Muscle layer of colon (tissue), 2 donors: ENCODE measurements at regions not wholly inside any gene's neighbourhood (a gene's known extent, or its start where the extent isn't known, plus 50 kb on each side); places are given as distances from the start of the nearest gene placed in this dataset.

Source experiments
- H3K27ac ChIP-seq: one replicate; pipeline ENCODE4 v1.7.0; 2013; ENCODE audit warnings: low read depth, mild to moderate bottlenecking, low read length, moderate library complexity
- H3K27me3 ChIP-seq, 2 donors: one replicate each; pipeline ENCODE4 v1.7.0; 2013; ENCODE audit warnings: low read length in 2 of 2, mild to moderate bottlenecking in 2 of 2; ENCODE audit not compliant: insufficient read depth in 2 of 2, control insufficient read depth in 1 of 2
- H3K36me3 ChIP-seq: one replicate; pipeline ENCODE4 v1.7.0; 2013; ENCODE audit warnings: mild to moderate bottlenecking, low read length; ENCODE audit not compliant: insufficient read depth
- H3K4me1 ChIP-seq: one replicate; pipeline ENCODE4 v1.7.0; 2013; ENCODE audit warnings: mild to moderate bottlenecking, low read length; ENCODE audit not compliant: insufficient read depth
- H3K4me3 ChIP-seq, 2 donors: one replicate each; pipeline ENCODE4 v1.7.0; 2013; ENCODE audit warnings: low read length in 2 of 2, low read depth in 1 of 2, mild to moderate bottlenecking in 1 of 2, moderate library complexity in 1 of 2
- H3K9ac ChIP-seq: one replicate; pipeline ENCODE4 v1.7.0; 2013; ENCODE audit warnings: low read length
- H3K9me3 ChIP-seq: one replicate; pipeline ENCODE4 v1.7.0; 2013; ENCODE audit warnings: mild to moderate bottlenecking, low read length
- donor health status: abdominal sarcoma.
- donor health status: Adenocarcinoma of cecum.

DNA sequence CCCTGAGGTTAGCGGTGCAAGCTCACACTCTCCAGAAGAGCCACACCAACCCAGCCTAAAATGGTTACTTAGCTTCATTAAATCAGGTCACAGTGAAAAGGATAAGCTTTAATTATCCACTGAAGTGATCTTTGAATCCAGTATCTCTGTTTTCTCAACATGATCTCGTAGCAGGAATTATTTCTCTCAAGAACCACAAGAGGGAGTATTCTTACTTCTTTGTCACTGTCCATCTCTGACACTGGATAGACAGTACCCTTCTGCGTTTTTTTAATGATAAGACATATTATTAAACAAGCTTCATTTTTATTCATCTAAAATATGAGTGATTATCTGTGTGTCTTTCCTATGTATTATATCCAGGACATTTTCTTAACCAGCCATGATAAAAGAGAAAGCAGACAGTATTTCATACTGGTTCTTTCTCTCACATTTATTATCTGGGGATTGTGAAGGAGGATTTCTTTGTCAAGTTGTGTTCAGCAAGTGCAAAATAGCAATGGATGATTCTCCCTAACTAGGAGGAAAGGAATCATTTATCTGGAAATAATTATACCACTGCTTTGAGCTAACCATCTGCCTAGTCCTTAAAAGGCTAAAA is 105.4 kb upstream of the CCDC54 start:
- no peaks in the 10 kb centered on the region for H3K4me1 ChIP-seq
- no peaks in the 10 kb centered on the region for H3K36me3 ChIP-seq
- H3K9ac ChIP-seq = no peak overlapping the region
- no peaks in the 10 kb centered on the region for H3K27me3 ChIP-seq
- H3K27ac ChIP-seq = no peak overlapping the region
- H3K9me3 ChIP-seq = no peaks in the 10 kb centered on the region
- H3K4me3 ChIP-seq = no peak overlapping the region

DNA sequence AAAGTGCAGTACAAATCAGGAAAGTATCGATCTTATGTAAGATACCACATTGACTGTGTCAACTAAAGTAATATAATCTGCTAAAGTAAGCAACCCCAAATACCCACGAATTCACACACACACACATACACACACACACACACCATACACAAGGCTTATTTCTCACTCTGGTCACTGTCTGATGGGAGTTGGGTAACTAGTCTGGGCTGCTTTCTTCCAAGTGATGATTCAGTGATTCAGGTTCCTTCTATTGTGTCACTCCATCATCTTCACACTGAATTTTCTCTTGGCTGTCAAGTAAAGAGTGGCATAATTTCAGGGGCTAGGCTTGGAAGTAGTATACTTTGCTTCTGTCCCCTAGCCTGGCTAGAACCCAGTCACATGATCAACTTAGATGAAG is 104.8 kb upstream of the CCDC54 start:
- no peak overlapping the region for H3K27ac ChIP-seq
- no peaks in the 10 kb centered on the region for H3K4me1 ChIP-seq
- no peaks in the 10 kb centered on the region for H3K36me3 ChIP-seq
- no peak overlapping the region for H3K9ac ChIP-seq
- H3K4me3 ChIP-seq = no peak overlapping the region
- no peaks in the 10 kb centered on the region for H3K9me3 ChIP-seq
- no peaks in the 10 kb centered on the region for H3K27me3 ChIP-seq

DNA sequence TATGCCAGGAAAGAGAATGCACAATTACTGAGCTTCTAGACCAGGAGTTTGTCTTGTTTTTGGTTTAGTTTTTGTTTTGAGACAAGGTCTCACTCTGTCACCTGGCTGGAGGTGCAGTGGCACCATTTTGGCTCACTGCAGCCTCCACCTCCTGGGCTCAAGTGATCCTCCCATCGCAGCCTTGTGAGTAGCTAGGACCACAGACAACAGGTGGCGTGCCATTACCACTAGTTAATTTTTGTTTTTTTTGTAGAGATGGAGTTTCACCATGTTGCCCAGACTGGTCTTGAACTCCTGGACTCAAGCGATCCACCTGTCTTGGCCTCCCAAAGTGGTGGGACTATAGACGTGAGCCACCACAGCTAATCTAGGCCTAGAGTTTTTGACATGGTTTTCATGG is 104.4 kb upstream of the CCDC54 start:
- Histone ChIP-seq H3K36me3 (no peaks in the 10 kb centered on the region), H3K9ac (no peak overlapping the region), H3K4me1 (no peaks in the 10 kb centered on the region), H3K4me3 (no peak overlapping the region), H3K27me3 (no peaks in the 10 kb centered on the region), H3K9me3 (no peaks in the 10 kb centered on the region), H3K27ac (no peak overlapping the region)

DNA sequence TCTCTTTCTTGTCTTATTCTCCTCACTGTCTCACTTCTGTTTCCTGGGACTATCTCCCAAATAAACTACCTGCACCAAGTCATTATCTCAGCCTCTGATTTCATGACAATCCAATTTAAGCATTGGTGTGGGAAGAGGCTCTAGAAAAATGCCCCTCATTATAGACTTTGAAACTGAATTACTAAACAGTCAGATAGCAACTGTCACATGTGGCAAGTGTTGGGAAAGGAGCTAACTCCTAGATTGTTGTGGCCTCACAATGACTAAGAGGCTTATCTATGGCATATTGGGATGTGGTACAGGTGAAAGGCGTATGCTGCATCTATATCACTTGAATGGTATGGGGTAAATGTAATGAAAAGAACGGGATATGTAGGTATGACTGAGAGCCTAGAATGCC is 103.5 kb upstream of the CCDC54 start:
- Histone ChIP-seq H3K4me1 (no peaks in the 10 kb centered on the region), H3K9ac (no peak overlapping the region)

DNA sequence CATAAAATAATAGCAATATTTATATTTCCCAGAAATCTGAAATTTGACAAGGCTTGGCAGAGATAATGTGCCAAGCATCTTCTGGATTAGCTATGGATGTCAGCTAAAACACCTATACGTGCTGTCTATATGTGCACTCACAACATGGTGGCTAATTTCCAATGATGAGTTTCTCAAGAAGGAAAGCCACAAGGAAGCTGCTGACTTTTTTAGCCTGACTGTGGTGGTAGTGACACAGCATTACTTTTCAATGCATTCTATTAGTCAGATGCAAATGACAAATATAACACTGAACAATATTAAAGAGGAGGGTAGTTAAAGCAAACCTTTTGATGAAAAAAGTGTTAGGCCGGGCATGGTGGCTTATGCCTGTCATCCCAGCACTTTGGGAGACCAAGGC is 101.7 kb upstream of the CCDC54 start:
- no peaks in the 10 kb centered on the region for H3K9me3 ChIP-seq
- H3K4me1 ChIP-seq = no peaks in the 10 kb centered on the region
- H3K27me3 ChIP-seq = no peaks in the 10 kb centered on the region
- H3K36me3 ChIP-seq = no peaks in the 10 kb centered on the region
- no peak overlapping the region for H3K27ac ChIP-seq
- H3K4me3 ChIP-seq = no peak overlapping the region
- no peak overlapping the region for H3K9ac ChIP-seq

More for the DNA sequence above, 103.5 kb upstream of the CCDC54 start:
- Histone ChIP-seq H3K27me3 (no peaks in the 10 kb centered on the region), H3K27ac (no peak overlapping the region), H3K4me3 (no peak overlapping the region), H3K36me3 (no peaks in the 10 kb centered on the region), H3K9me3 (no peaks in the 10 kb centered on the region)

DNA sequence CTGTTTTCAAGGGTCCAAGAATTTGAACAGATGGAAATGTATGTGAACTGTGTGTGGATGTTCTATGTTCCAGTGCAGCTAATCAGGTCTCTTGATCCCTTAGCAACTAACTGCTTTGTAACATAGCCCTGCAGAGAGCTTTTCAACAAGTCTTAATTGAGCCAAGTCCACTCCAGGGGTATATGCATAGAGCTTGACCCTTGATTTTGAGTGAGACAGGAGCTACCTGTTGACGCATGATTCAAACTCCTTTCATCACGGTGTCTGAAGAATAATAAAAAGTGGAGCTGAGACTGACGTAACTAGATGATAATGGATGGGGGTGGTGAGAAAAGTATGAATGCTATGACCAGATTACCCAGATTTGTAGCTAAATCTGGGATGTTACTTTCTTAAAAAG is 93.3 kb upstream of the CCDC54 start:
- H3K9ac ChIP-seq = no peak overlapping the region
- no peaks in the 10 kb centered on the region for H3K27me3 ChIP-seq
- H3K4me3 ChIP-seq = no peak overlapping the region
- no peaks in the 10 kb centered on the region for H3K9me3 ChIP-seq
- H3K4me1 ChIP-seq = no peaks in the 10 kb centered on the region
- no peak overlapping the region for H3K27ac ChIP-seq
- no peaks in the 10 kb centered on the region for H3K36me3 ChIP-seq

DNA sequence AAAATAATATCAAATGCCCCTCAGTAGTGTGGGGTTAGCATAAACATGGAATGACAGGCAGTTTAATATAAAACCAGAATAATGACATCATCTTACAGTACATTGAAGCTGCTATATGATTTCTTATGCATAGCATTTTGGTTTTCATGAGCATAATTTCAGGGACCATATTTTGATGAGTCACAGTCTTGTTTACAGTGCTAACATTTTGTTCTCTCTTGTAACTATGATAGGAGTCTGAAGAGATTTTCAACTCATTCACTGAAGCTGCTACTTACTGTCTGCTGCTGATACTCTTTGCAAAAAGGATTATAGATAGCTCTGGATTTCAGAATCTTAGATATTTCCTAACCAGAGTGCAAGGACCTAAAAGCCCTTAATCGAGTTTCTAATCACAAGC is 92.6 kb upstream of the CCDC54 start:
- Histone ChIP-seq H3K27me3 (no peaks in the 10 kb centered on the region), H3K9ac (no peak overlapping the region), H3K27ac (no peak overlapping the region), H3K4me1 (no peaks in the 10 kb centered on the region), H3K9me3 (no peaks in the 10 kb centered on the region), H3K36me3 (no peaks in the 10 kb centered on the region), H3K4me3 (no peak overlapping the region)

DNA sequence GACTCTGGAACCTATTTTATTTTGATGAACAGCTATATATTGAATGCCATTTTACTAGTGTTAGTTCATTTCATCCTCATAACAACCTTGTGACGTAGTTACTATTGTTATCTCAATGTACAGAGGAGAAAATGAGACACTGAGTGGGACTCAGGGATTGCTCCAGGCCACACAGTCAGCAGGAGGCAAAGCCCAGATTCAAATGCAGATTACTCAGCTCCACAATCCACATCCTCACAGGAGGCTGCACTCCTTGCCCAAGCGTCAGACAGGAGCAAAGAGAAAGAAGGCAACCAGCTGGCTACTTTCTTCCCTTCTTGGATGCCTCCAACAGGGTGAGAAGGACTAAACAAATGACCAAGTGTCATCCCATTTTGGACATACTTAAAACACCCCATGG is 92.0 kb upstream of the CCDC54 start:
- H3K9me3 ChIP-seq = no peaks in the 10 kb centered on the region
- H3K27ac ChIP-seq = no peak overlapping the region
- no peaks in the 10 kb centered on the region for H3K4me1 ChIP-seq
- H3K36me3 ChIP-seq = no peaks in the 10 kb centered on the region
- H3K27me3 ChIP-seq = no peaks in the 10 kb centered on the region
- H3K9ac ChIP-seq = no peak overlapping the region
- no peak overlapping the region for H3K4me3 ChIP-seq

DNA sequence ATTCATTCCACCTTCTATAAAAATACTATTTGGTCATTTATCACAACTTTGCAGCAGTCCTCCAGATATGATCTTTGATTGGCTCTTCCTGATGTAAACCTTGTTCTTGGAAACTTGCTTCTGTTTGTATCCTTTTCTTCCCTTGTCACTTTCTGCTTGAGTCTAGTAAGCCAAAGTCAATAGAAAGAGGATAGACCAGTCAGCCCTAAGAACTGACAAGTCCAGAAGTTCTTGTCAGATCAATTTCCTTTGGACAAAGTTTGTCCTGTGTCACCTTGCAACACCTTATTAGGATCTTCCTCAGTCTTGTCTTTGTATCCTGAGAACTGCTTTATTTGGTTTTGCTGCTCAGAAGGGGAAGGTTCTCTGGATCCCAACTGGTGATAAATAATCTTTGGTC is 87.9 kb upstream of the CCDC54 start:
- H3K36me3 ChIP-seq = no peaks in the 10 kb centered on the region
- H3K9me3 ChIP-seq = no peaks in the 10 kb centered on the region
- no peaks in the 10 kb centered on the region for H3K4me1 ChIP-seq
- no peak overlapping the region for H3K4me3 ChIP-seq
- H3K27ac ChIP-seq = no peak overlapping the region
- H3K27me3 ChIP-seq = no peaks in the 10 kb centered on the region
- H3K9ac ChIP-seq = no peak overlapping the region

DNA sequence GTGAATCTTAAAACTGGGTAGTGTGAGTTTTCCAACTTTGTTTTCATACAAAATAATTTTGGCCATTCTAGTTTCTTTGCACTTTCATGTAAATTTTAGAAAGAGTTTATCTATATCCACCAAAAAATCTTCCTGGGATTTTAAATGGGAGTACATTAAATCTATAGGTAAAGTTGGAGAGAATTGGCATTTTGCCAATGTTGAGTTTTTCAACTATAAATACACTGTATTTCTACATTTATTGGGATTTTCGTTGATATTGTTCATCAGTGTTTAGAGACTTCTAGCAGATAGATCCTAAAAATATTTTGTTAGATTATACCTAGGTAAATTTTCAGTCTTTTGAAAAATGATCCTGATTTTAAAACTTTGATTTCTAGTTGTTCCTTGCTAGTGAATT is 83.1 kb upstream of the CCDC54 start:
- Histone ChIP-seq H3K4me1 (no peaks in the 10 kb centered on the region), H3K9ac (no peak overlapping the region), H3K9me3 (no peaks in the 10 kb centered on the region), H3K36me3 (no peaks in the 10 kb centered on the region), H3K27ac (no peak overlapping the region), H3K4me3 (no peak overlapping the region), H3K27me3 (no peaks in the 10 kb centered on the region)

DNA sequence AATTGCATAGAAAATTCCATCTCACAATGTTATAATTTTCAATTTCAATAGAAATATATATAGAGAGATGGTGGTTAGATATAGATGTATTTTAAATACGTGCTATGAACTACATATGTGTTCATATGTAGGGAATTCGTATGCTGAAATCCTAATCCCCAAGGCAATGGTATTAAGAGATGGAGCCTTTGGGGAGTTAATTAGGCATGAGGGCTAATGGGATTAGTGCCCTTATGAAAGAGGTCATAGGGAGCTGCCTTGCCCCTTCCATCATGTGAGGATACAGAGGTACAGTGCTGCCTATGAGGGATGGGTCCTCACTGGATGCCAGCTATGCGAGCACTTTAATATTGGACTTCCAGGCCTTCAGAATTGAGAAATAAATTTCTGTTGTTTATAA is 79.6 kb upstream of the CCDC54 start:
- Histone ChIP-seq H3K27me3 (no peaks in the 10 kb centered on the region), H3K4me3 (no peak overlapping the region), H3K9me3 (no peaks in the 10 kb centered on the region), H3K9ac (no peak overlapping the region), H3K27ac (no peak overlapping the region), H3K36me3 (no peaks in the 10 kb centered on the region), H3K4me1 (no peaks in the 10 kb centered on the region)

DNA sequence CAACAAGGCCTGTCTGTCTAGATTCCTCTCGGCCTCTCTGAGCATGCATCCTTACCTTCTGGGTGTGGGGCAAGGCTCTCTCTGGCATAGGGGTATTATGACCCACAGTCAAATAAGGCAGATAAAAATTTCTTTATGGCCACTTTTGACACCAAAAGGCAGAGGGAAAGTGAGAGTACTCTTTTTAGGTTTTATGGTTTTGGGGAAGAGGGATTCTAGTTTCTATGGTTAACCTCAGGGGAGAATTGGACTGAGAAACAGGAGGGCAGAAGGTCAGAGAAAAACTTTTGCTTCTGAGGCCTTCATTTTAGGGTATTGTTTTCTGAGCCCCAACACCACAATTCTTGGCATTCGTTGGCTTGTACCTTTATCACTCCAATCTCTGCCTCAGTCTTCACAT is 70.0 kb upstream of the CCDC54 start:
- no peaks in the 10 kb centered on the region for H3K4me1 ChIP-seq
- no peaks in the 10 kb centered on the region for H3K27me3 ChIP-seq
- no peak overlapping the region for H3K9ac ChIP-seq
- no peak overlapping the region for H3K27ac ChIP-seq
- H3K9me3 ChIP-seq = no peaks in the 10 kb centered on the region
- H3K36me3 ChIP-seq = no peaks in the 10 kb centered on the region
- H3K4me3 ChIP-seq = no peak overlapping the region
